ENCODE measurements at regions not wholly inside any gene's neighbourhood (a gene's known extent, or its start where the extent isn't known, plus 50 kb on each side); places are given as distances from the start of the nearest gene placed in this dataset.
"Not testable (repeated sequence)": the region's sequence is repeated elsewhere in the genome, so short reads cannot be mapped to it uniquely, and the experiment has no call there.

- TF ChIP-seq CTCF (conservative IDR thresholded peaks at IDR 0.05; ENCODE audit: low read length); EZH2phosphoT487 (IDR thresholded peaks at IDR 0.05; ENCODE audit: borderline replicate concordance, low read depth, low read length): not testable (repeated sequence)
Measured at GRCh38 chr16:88182967-88183881, 199.5 kb upstream of the ZNF469 start.

All from OCI-LY7 (cell line).